SK-N-SH (cell line): ENCODE measurements at regions not wholly inside any gene's neighbourhood (a gene's known extent, or its start where the extent isn't known, plus 50 kb on each side); places are given as distances from the start of the nearest gene placed in this dataset.

ENCODE experiments used
- CTCF ChIA-PET: fragments of 300-600, 350-600 bp; formaldehyde crosslinking; extraction: SDS; loops from one replicate; lab custom pipeline; 2021; lab: Yijun Ruan, JAX
- POLR2A ChIA-PET: fragments of 350-600 bp; sonication (Branson Sonifier 250); formaldehyde crosslinking; extraction: SDS; loops from one replicate; lab custom pipeline; 2020; ENCODE audit warnings: antibody characterized with exemption, inconsistent platforms; lab: Yijun Ruan, JAX
- DNase-seq: peaks from one replicate; pipeline ENCODE4 v3.0.0; 2012
- H2AFZ ChIP-seq: fragments of 200-600 bp; sonication (generic); 2 replicates; pipeline ENCODE4 v1.8.1; 2016; ENCODE audit warnings: antibody characterized with exemption, mild to moderate bottlenecking, low read depth
- H3F3A ChIP-seq: fragments of 200-600 bp; sonication (generic); replicated peaks from 2 replicates; pipeline ENCODE3; 2016; ENCODE audit warnings: antibody characterized with exemption, mild to moderate bottlenecking; ENCODE audit not compliant: insufficient read depth
- H3K27ac ChIP-seq, 2 experiments: fragments of 200-500 bp in 1 of 2; fragments of 200-600 bp in 1 of 2; sonication (Bioruptor generic) in 1 of 2; sonication (generic), shearing (Covaris generic) in 1 of 2; 2 replicates each; pipeline versions ENCODE4 v1.5.1 to v1.6.1; 2014 to 2016; ENCODE audit warnings: low read depth in 2 of 2, inconsistent platforms in 1 of 2, low read length in 1 of 2, mild to moderate bottlenecking in 1 of 2, mixed read lengths in 1 of 2
- H3K27me3 ChIP-seq: fragments of 200-600 bp; sonication (generic), shearing (Covaris generic); 2 replicates; pipeline ENCODE4 v1.6.1; 2016; ENCODE audit warnings: mixed run types; ENCODE audit not compliant: insufficient read depth
- H3K36me3 ChIP-seq, 2 experiments: fragments of 200-500 bp in 1 of 2; fragments of 200-600 bp in 1 of 2; sonication (Bioruptor generic) in 1 of 2; sonication (generic) in 1 of 2; replicated peaks in 1 of 2; 2 replicates each; pipeline versions ENCODE3 to v1.5.1; 2014 to 2016; ENCODE audit warnings: low read length in 1 of 2, mild to moderate bottlenecking in 1 of 2; ENCODE audit not compliant: insufficient read depth in 2 of 2, control insufficient read depth in 1 of 2
- H3K4me1 ChIP-seq, 2 experiments: fragments of 200-500 bp in 1 of 2; fragments of 200-600 bp in 1 of 2; sonication (Bioruptor generic) in 1 of 2; sonication (generic), shearing (Covaris generic) in 1 of 2; 2 replicates each; pipeline versions ENCODE4 v1.5.1 to v1.6.1; 2014 to 2016; ENCODE audit warnings: low read depth in 1 of 2, low read length in 1 of 2, mixed run types in 1 of 2; ENCODE audit not compliant: insufficient read depth in 2 of 2, control insufficient read depth in 1 of 2
- H3K4me2 ChIP-seq: fragments of 200-600 bp; sonication (generic), shearing (Covaris generic); 2 replicates; pipeline ENCODE4 v1.6.1; 2017; ENCODE audit warnings: mixed run types
- H3K4me3 ChIP-seq, 2 experiments: fragments of 200-500 bp in 1 of 2; fragments of 200-600 bp in 1 of 2; sonication (Bioruptor generic) in 1 of 2; sonication (generic), shearing (Covaris generic) in 1 of 2; 2 replicates each; pipeline versions ENCODE4 v1.5.1 to v1.8.1; 2014 to 2016; ENCODE audit warnings: low read depth in 2 of 2, inconsistent platforms in 1 of 2, low read length in 1 of 2, mild to moderate bottlenecking in 1 of 2, mixed read lengths in 1 of 2, moderate library complexity in 1 of 2
- H3K79me2 ChIP-seq: fragments of 200-600 bp; sonication (generic); 2 replicates; pipeline ENCODE4 v1.8.1; 2017; ENCODE audit warnings: mild to moderate bottlenecking; ENCODE audit not compliant: insufficient read depth
- H3K9ac ChIP-seq: fragments of 200-600 bp; sonication (generic); 2 replicates; pipeline ENCODE4 v1.6.1; 2017; ENCODE audit warnings: mixed run types
- H3K9me2 ChIP-seq: fragments of 200-600 bp; sonication (generic); 2 replicates; pipeline ENCODE4 v1.6.1; 2017; ENCODE audit warnings: mixed run types
- H3K9me3 ChIP-seq: fragments of 200-600 bp; sonication (generic); 2 replicates; pipeline ENCODE4 v1.6.1; 2017; ENCODE audit warnings: mixed run types, mild to moderate bottlenecking, moderate library complexity
- H4K20me1 ChIP-seq: fragments of 200-600 bp; sonication (generic); 2 replicates; pipeline ENCODE4 v1.6.1; 2017; ENCODE audit warnings: mild to moderate bottlenecking, mixed run types; ENCODE audit not compliant: insufficient read depth
- CHD2 ChIP-seq: fragments of 150-350 bp; IDR thresholded peaks from 2 replicates; pipeline ENCODE4 v1.6.1; 2018; ENCODE audit warnings: low read length; ENCODE audit not compliant: partially characterized antibody
- ELF1 ChIP-seq: IDR thresholded peaks from 2 replicates; pipeline ENCODE4 v1.4.0; 2012
- EP300 ChIP-seq, 2 experiments: IDR thresholded peaks; 2 replicates each; pipeline versions ENCODE4 v1.4.0 to v1.6.1; 2012; ENCODE audit warnings: borderline replicate concordance in 1 of 2, low read depth in 1 of 2, low read length in 1 of 2
- EZH2phosphoT487 ChIP-seq: fragments of 200-600 bp; sonication (generic); IDR thresholded peaks from 2 replicates; pipeline ENCODE4 v1.6.1; 2017; ENCODE audit warnings: low read depth, mixed run types, mild to moderate bottlenecking, antibody characterized with exemption, moderate library complexity, borderline replicate concordance
- GATA2 ChIP-seq: sonication (generic); formaldehyde crosslinking; IDR thresholded peaks from 2 replicates; pipeline ENCODE4 v1.5.0; 2020; ENCODE audit warnings: mild to moderate bottlenecking, missing genetic modification reagents
- MXI1 ChIP-seq: IDR thresholded peaks from 2 replicates; pipeline ENCODE4 v1.6.1; 2012; ENCODE audit warnings: mild to moderate bottlenecking, low read depth, low read length, improper control_type of control experiment
- NRF1 ChIP-seq: IDR thresholded peaks from 2 replicates; pipeline ENCODE4 v1.6.1; 2012; ENCODE audit warnings: low read depth, mild to moderate bottlenecking, low read length
- PBX3 ChIP-seq: IDR thresholded peaks from 2 replicates; pipeline ENCODE4; 2012
- RFX5 ChIP-seq: IDR thresholded peaks from 2 replicates; pipeline ENCODE4 v1.6.1; 2012; ENCODE audit warnings: mild to moderate bottlenecking, improper control_type of control experiment, low read length
- SIN3A ChIP-seq: IDR thresholded peaks from 2 replicates; pipeline ENCODE4 v1.6.1; 2012; ENCODE audit warnings: low read depth, mild to moderate bottlenecking, low read length, moderate library complexity, borderline replicate concordance
- SMC3 ChIP-seq: IDR thresholded peaks from 2 replicates; pipeline ENCODE4 v1.6.1; 2012; ENCODE audit warnings: low read depth, low read length, improper control_type of control experiment
- TCF12 ChIP-seq: IDR thresholded peaks from 2 replicates; pipeline ENCODE4 v1.4.0; 2012
- YY1 ChIP-seq: IDR thresholded peaks from 2 replicates; pipeline ENCODE4 v1.4.0; 2012; ENCODE audit warnings: low read depth, mild to moderate bottlenecking
- WGBS: methylation state at CpG from one replicate; pipeline ENCODE4 v1.1.6; 2017; ENCODE audit warnings: low lambda C conversion rate; 5-methylcytosine and 5-hydroxymethylcytosine counted together
- TF ChIP-seq, protein P1 (sequence below): IDR thresholded peaks from 2 replicates; pipeline ENCODE4 v1.6.1; 2012; ENCODE audit warnings: mild to moderate bottlenecking, low read depth, low read length, moderate library complexity
- TF ChIP-seq, protein P2 (sequence below): fragments of 200-600 bp; sonication (generic); IDR thresholded peaks from 2 replicates; pipeline ENCODE4 v1.6.1; 2017; ENCODE audit warnings: antibody characterized with exemption, mild to moderate bottlenecking, moderate library complexity
- TF ChIP-seq, protein P3 (sequence below): IDR thresholded peaks from 2 replicates; pipeline ENCODE4 v1.4.0; 2012; ENCODE audit warnings: low read depth, borderline replicate concordance

DNA sequence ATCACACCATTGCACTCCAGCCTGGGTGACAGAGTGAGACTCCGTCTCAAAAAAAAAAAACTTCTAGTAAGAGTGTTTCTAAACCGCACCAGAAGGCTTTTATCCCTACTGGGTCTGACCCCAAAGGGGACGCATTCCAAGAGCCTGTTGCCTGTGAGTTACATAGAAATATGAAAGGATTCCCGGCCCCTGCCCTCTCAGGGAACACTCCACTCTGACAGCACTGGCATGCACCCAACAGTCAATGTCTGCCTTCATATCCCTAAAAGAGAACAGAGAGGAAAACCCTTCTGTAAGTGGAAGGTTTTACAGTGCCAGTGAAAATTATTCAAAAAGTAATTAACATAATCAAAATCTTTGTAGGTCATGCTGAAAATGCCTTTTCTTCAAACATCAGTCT lies 117.1 kb upstream of the PTPRT start:
- H3K9ac ChIP-seq, result no peak overlapping the region
- ChIA-PET CTCF (no interaction called here), POLR2A (no interaction called here)
- H4K20me1 ChIP-seq, result no peaks in the 10 kb centered on the region
- DNase-seq, result no peak
- no peaks in the 10 kb centered on the region for H3K27me3 ChIP-seq
- H3F3A ChIP-seq, result no peaks in the 10 kb centered on the region
- H3K9me2 ChIP-seq, result no peaks in the 10 kb centered on the region
- no peaks in the 10 kb centered on the region for H3K36me3 ChIP-seq
- no peaks in the 10 kb centered on the region for H3K9me3 ChIP-seq
- 28% methylated on average over 4 of the region's 4 CpGs for WGBS
- no peak overlapping the region for H3K4me2 ChIP-seq
- TF ChIP-seq MXI1 (no peak), EP300 (IDR thresholded peaks at IDR 0.05; ENCODE audit: borderline replicate concordance in 1 of 2, low read depth in 1 of 2, low read length in 1 of 2) (no peak), RFX5 (no peak), SIN3A (no peak), NRF1 (no peak), PBX3 (no peak)
- no peaks in the 10 kb centered on the region for H3K4me1 ChIP-seq
- no peak overlapping the region for H2AFZ ChIP-seq
- no peak overlapping the region for H3K4me3 ChIP-seq
- no peak overlapping the region for H3K27ac ChIP-seq
- H3K79me2 ChIP-seq, result no peaks in the 10 kb centered on the region

GRCh38 chr20:43305749-43306148 lies 116.0 kb upstream of the PTPRT start:
- Histone ChIP-seq H2AFZ (no peak overlapping the region), H3K4me3 (no peak overlapping the region), H3K4me2 (no peak overlapping the region), H3K9ac (no peak overlapping the region), H3K27me3 (no peaks in the 10 kb centered on the region), H3K27ac (no peak overlapping the region), H3F3A (no peaks in the 10 kb centered on the region), H3K9me3 (no peaks in the 10 kb centered on the region), H4K20me1 (no peaks in the 10 kb centered on the region), H3K9me2 (no peaks in the 10 kb centered on the region), H3K36me3 (no peaks in the 10 kb centered on the region), H3K79me2 (no peaks in the 10 kb centered on the region), H3K4me1 (no peaks in the 10 kb centered on the region)
- CTCF ChIA-PET, result no interaction called here
- DNase-seq, result no peak
- POLR2A ChIA-PET, result no interaction called here
- TF ChIP-seq, protein P1, sequence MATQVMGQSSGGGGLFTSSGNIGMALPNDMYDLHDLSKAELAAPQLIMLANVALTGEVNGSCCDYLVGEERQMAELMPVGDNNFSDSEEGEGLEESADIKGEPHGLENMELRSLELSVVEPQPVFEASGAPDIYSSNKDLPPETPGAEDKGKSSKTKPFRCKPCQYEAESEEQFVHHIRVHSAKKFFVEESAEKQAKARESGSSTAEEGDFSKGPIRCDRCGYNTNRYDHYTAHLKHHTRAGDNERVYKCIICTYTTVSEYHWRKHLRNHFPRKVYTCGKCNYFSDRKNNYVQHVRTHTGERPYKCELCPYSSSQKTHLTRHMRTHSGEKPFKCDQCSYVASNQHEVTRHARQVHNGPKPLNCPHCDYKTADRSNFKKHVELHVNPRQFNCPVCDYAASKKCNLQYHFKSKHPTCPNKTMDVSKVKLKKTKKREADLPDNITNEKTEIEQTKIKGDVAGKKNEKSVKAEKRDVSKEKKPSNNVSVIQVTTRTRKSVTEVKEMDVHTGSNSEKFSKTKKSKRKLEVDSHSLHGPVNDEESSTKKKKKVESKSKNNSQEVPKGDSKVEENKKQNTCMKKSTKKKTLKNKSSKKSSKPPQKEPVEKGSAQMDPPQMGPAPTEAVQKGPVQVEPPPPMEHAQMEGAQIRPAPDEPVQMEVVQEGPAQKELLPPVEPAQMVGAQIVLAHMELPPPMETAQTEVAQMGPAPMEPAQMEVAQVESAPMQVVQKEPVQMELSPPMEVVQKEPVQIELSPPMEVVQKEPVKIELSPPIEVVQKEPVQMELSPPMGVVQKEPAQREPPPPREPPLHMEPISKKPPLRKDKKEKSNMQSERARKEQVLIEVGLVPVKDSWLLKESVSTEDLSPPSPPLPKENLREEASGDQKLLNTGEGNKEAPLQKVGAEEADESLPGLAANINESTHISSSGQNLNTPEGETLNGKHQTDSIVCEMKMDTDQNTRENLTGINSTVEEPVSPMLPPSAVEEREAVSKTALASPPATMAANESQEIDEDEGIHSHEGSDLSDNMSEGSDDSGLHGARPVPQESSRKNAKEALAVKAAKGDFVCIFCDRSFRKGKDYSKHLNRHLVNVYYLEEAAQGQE, result no peak
- TF ChIP-seq, all 33 proteins: peak for 0

DNA sequence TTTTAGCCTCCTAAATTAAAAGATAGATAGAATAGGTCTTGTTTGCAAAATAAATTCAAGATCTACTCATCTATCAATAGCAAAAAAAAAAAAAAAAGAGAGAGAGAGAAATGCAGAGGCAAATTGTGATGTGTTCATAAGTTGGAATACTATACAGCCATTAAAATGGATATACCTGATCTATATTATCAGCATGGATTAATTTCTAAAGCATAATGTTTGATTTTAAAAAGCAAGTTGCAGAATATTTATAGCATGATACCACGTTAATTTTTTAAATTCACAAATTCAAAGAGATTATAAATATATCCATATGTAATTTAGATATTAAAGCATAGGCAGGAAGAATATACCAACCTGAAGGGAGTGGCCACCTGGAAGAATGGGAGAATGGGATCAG lies 114.9 kb upstream of the PTPRT start:
- no peaks in the 10 kb centered on the region for H3K4me1 ChIP-seq
- no peak overlapping the region for H3K4me3 ChIP-seq
- H4K20me1 ChIP-seq, result no peaks in the 10 kb centered on the region
- H3K9me3 ChIP-seq, result no peaks in the 10 kb centered on the region
- H3K27ac ChIP-seq, result no peak overlapping the region
- no peak for DNase-seq
- H3K79me2 ChIP-seq, result no peaks in the 10 kb centered on the region
- H3K27me3 ChIP-seq, result no peaks in the 10 kb centered on the region
- 0% methylated on average over 1 of the region's 1 CpG for WGBS
- H3K9ac ChIP-seq, result no peak overlapping the region
- no peaks in the 10 kb centered on the region for H3K36me3 ChIP-seq
- H2AFZ ChIP-seq, result no peak overlapping the region
- H3K4me2 ChIP-seq, result no peak overlapping the region
- POLR2A ChIA-PET, result no interaction called here
- H3F3A ChIP-seq, result no peaks in the 10 kb centered on the region
- CTCF ChIA-PET, result no interaction called here
- H3K9me2 ChIP-seq, result no peaks in the 10 kb centered on the region
- TF ChIP-seq CHD2 (no peak), YY1 (no peak), EZH2phosphoT487 (no peak), RFX5 (no peak), GATA2 (CRISPR knock-in tag) (no peak), SMC3 (no peak), TCF12 (no peak), ELF1 (no peak)
- TF ChIP-seq, protein P2, sequence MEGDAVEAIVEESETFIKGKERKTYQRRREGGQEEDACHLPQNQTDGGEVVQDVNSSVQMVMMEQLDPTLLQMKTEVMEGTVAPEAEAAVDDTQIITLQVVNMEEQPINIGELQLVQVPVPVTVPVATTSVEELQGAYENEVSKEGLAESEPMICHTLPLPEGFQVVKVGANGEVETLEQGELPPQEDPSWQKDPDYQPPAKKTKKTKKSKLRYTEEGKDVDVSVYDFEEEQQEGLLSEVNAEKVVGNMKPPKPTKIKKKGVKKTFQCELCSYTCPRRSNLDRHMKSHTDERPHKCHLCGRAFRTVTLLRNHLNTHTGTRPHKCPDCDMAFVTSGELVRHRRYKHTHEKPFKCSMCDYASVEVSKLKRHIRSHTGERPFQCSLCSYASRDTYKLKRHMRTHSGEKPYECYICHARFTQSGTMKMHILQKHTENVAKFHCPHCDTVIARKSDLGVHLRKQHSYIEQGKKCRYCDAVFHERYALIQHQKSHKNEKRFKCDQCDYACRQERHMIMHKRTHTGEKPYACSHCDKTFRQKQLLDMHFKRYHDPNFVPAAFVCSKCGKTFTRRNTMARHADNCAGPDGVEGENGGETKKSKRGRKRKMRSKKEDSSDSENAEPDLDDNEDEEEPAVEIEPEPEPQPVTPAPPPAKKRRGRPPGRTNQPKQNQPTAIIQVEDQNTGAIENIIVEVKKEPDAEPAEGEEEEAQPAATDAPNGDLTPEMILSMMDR, result no peak
- TF ChIP-seq, protein P3, sequence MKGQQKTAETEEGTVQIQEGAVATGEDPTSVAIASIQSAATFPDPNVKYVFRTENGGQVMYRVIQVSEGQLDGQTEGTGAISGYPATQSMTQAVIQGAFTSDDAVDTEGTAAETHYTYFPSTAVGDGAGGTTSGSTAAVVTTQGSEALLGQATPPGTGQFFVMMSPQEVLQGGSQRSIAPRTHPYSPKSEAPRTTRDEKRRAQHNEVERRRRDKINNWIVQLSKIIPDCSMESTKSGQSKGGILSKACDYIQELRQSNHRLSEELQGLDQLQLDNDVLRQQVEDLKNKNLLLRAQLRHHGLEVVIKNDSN, result no peak
